HG03039 (cell line): ENCODE measurements at regions not wholly inside any gene's neighbourhood (a gene's known extent, or its start where the extent isn't known, plus 50 kb on each side); places are given as distances from the start of the nearest gene placed in this dataset.
"Not testable (repeated sequence)": the region's sequence is repeated elsewhere in the genome, so short reads cannot be mapped to it uniquely, and the experiment has no call there.

Source experiments
- ATAC-seq: cut with Tn5 transposase; IDR thresholded peaks from one replicate; pipeline ENCODE4 v1.9.1; 2021; ENCODE audit warnings: mild to moderate bottlenecking, moderate library complexity; ENCODE audit not compliant: unreplicated experiment

GRCh38 chr9:84501587-84501986, 161.0 kb upstream of the SLC28A3 start:
- ATAC-seq: no peak

- ATAC-seq: no peak
Measured at GRCh38 chr9:84502066-84502465, 161.5 kb upstream of the SLC28A3 start.

- ATAC-seq: no peak
Measured at GRCh38 chr9:84504360-84504759, 163.8 kb upstream of the SLC28A3 start.

GRCh38 chr9:84511651-84512050, 157.9 kb upstream of the NTRK2 start:
- no peak for ATAC-seq

- no peak for ATAC-seq
Measured at GRCh38 chr9:84512493-84512892, 157.0 kb upstream of the NTRK2 start.

GRCh38 chr9:84513473-84513872, 156.1 kb upstream of the NTRK2 start:
- no peak for ATAC-seq

GRCh38 chr9:84513979-84514378, 155.6 kb upstream of the NTRK2 start:
- ATAC-seq: no peak

GRCh38 chr9:84514421-84514820, 155.1 kb upstream of the NTRK2 start:
- no peak for ATAC-seq

- no peak for ATAC-seq
Measured at GRCh38 chr9:84517026-84517425, 152.5 kb upstream of the NTRK2 start.

GRCh38 chr9:84519413-84519812, 150.1 kb upstream of the NTRK2 start:
- ATAC-seq: no peak

- ATAC-seq: no peak
Measured at GRCh38 chr9:84521208-84521607, 148.3 kb upstream of the NTRK2 start.

- not testable (repeated sequence) for ATAC-seq
Measured at GRCh38 chr9:84526211-84526610, 143.3 kb upstream of the NTRK2 start.

- ATAC-seq: not testable (repeated sequence)
Measured at GRCh38 chr9:84527060-84527720, 142.3 kb upstream of the NTRK2 start.

- ATAC-seq: not testable (repeated sequence)
Measured at GRCh38 chr9:84535973-84536372, 133.6 kb upstream of the NTRK2 start.

- ATAC-seq: no peak
Measured at GRCh38 chr9:84538879-84539278, 130.7 kb upstream of the NTRK2 start.

- ATAC-seq: no peak
Measured at GRCh38 chr9:84542554-84542953, 127.0 kb upstream of the NTRK2 start.

- ATAC-seq: no peak
Measured at GRCh38 chr9:84554069-84554664, 115.4 kb upstream of the NTRK2 start.

- ATAC-seq: no peak
Measured at GRCh38 chr9:84556556-84556955, 113.0 kb upstream of the NTRK2 start.

- no peak for ATAC-seq
Measured at GRCh38 chr9:84557751-84558150, 111.8 kb upstream of the NTRK2 start.

- no peak for ATAC-seq
Measured at GRCh38 chr9:84563691-84564090, 105.8 kb upstream of the NTRK2 start.

- ATAC-seq: no peak
Measured at GRCh38 chr9:84567805-84568204, 101.7 kb upstream of the NTRK2 start.

- no peak for ATAC-seq
Measured at GRCh38 chr9:84570482-84571154, 98.9 kb upstream of the NTRK2 start.
